Natural killer cell (primary cell): ENCODE measurements at regions not wholly inside any gene's neighbourhood (a gene's known extent, or its start where the extent isn't known, plus 50 kb on each side); places are given as distances from the start of the nearest gene placed in this dataset.

Experiments used
- ATAC-seq, 3 donors: fragments of 150-1000 bp in 2 of 3; fragments of 200-7000 bp in 1 of 3; cut with Tn5 transposase; 1 replicate in 1 of 3; 2 replicates in 2 of 3; pipeline ENCODE4 v1.10.0; 2021; ENCODE audit warnings: mild to moderate bottlenecking in 2 of 3, moderate library complexity in 2 of 3
- DNase-seq, 2 donors: peaks; one replicate each; pipeline versions ENCODE4 v3.0.0 to v3.0.0-alpha.2; 2013 to 2021; ENCODE audit warnings: mixed read lengths in 1 of 2
- H3K27ac ChIP-seq: one replicate; pipeline ENCODE4 v1.5.1; 2013; ENCODE audit warnings: mild to moderate bottlenecking, low read length
- H3K27me3 ChIP-seq: one replicate; pipeline ENCODE4 v1.6.1; 2013; ENCODE audit warnings: low read length; ENCODE audit not compliant: control insufficient read depth, insufficient read depth
- H3K36me3 ChIP-seq: one replicate; pipeline ENCODE4 v1.6.1; 2013; ENCODE audit warnings: low read length; ENCODE audit not compliant: control insufficient read depth, insufficient read depth
- H3K4me1 ChIP-seq: one replicate; pipeline ENCODE4 v1.6.1; 2013; ENCODE audit warnings: low read length; ENCODE audit not compliant: control insufficient read depth, insufficient read depth
- H3K4me3 ChIP-seq: one replicate; pipeline ENCODE4 v1.5.1; 2013; ENCODE audit warnings: low read length
- H3K9me3 ChIP-seq: one replicate; pipeline ENCODE4 v1.6.1; 2013; ENCODE audit warnings: low read length; ENCODE audit not compliant: control insufficient read depth, insufficient read depth
- H3K27ac Mint-ChIP-seq, 2 donors: one replicate each; pipeline ENCODE4 v1.8.0; 2022; ENCODE audit warnings: mild to moderate bottlenecking in 2 of 2, mixed read lengths in 2 of 2, moderate library complexity in 1 of 2
- H3K27me3 Mint-ChIP-seq, 2 donors: one replicate each; pipeline ENCODE4 v1.8.0; 2022; ENCODE audit warnings: low read depth in 2 of 2, mixed read lengths in 2 of 2
- H3K36me3 Mint-ChIP-seq: one replicate; pipeline ENCODE4 v1.8.0; 2022; ENCODE audit warnings: mixed read lengths
- H3K4me1 Mint-ChIP-seq, 2 donors: one replicate each; pipeline ENCODE4 v1.8.0; 2022; ENCODE audit warnings: mixed read lengths in 2 of 2
- H3K4me3 Mint-ChIP-seq: one replicate; pipeline ENCODE4 v1.8.0; 2022; ENCODE audit warnings: mild to moderate bottlenecking, moderate library complexity, mixed read lengths
- H3K9me3 Mint-ChIP-seq, 2 donors: one replicate each; pipeline ENCODE4 v1.8.0; 2022; ENCODE audit warnings: mixed read lengths in 2 of 2
- WGBS: methylation state at CpG from one replicate; pipeline ENCODE4 v1.1.7; 2013; ENCODE audit warnings: missing lambda C conversion rate; ENCODE audit not compliant: insufficient coverage; 5-methylcytosine and 5-hydroxymethylcytosine counted together
- intact Hi-C: fragments of 100-400 bp; cut with micrococcal nuclease; formaldehyde crosslinking; loops from one replicate; pipeline ENCODE4 v1.14.2; 2022
- TF ChIP-seq, protein P1 (sequence below): fragments of 200-600 bp; IDR thresholded peaks from one replicate; pipeline ENCODE4 v1.8.0; 2022; ENCODE audit warnings: antibody characterized with exemption

DNA sequence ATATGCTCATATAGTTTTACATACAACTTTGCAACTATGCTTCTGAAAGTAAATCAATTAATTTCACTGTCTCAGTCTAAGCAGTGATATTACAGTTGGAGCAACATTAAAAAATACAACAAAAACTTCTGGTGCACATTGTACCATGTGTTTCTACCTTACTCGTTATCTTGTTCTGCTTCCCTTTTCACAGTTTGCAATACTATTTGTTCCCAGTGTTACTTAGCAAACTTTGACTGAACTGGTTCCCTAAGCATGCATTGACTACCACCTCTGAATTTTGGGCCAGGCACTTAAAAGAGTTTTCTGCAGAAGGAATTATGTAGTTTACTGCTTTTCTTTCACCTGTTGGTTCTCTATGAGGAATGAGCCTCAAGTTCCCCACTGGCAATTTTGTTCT, 152.7 kb downstream of the SEC61B start:
- H3K9me3 Mint-ChIP-seq: no peaks in the 10 kb centered on the region
- Histone ChIP-seq H3K9me3 (no peaks in the 10 kb centered on the region), H3K4me3 (no peak overlapping the region), H3K4me1 (no peaks in the 10 kb centered on the region), H3K36me3 (no peaks in the 10 kb centered on the region), H3K27me3 (no peaks in the 10 kb centered on the region), H3K27ac (no peak overlapping the region)
- no peak overlapping the region for H3K27ac Mint-ChIP-seq
- ATAC-seq: no peak
- peaks cover 19 to 42% of the 10 kb centered on the region in 2 donors for H3K27me3 Mint-ChIP-seq
- WGBS: 44% methylated on average over 1 of the region's 1 CpG
- TF ChIP-seq, protein P1, sequence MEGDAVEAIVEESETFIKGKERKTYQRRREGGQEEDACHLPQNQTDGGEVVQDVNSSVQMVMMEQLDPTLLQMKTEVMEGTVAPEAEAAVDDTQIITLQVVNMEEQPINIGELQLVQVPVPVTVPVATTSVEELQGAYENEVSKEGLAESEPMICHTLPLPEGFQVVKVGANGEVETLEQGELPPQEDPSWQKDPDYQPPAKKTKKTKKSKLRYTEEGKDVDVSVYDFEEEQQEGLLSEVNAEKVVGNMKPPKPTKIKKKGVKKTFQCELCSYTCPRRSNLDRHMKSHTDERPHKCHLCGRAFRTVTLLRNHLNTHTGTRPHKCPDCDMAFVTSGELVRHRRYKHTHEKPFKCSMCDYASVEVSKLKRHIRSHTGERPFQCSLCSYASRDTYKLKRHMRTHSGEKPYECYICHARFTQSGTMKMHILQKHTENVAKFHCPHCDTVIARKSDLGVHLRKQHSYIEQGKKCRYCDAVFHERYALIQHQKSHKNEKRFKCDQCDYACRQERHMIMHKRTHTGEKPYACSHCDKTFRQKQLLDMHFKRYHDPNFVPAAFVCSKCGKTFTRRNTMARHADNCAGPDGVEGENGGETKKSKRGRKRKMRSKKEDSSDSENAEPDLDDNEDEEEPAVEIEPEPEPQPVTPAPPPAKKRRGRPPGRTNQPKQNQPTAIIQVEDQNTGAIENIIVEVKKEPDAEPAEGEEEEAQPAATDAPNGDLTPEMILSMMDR: no peak
- no peaks in the 10 kb centered on the region for H3K4me1 Mint-ChIP-seq
- intact Hi-C loops: no loop called here
- no peak for DNase-seq
- no peak overlapping the region for H3K4me3 Mint-ChIP-seq
- no peaks in the 10 kb centered on the region for H3K36me3 Mint-ChIP-seq

DNA sequence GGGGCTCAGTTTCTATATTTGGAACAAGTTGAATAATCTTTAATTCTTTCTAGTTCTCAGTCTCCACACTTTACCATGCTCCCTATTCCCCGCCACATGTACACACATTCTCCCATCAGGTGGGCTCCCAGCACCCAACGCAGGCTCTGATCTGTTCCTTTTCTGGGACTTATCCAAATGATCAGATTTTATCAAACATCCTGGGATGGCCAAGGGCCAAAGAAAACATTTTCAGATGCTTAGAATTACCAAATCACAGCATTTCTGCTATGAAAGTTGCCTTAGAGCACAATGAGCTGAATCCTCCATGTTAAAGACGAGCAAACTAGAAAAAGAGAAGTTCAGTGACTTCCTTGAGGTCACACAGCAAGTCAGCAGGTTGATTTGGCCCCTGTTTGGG, 153.4 kb downstream of the SEC61B start:
- Histone ChIP-seq H3K4me1 (no peaks in the 10 kb centered on the region), H3K27me3 (no peaks in the 10 kb centered on the region), H3K27ac (no peak overlapping the region), H3K36me3 (no peaks in the 10 kb centered on the region), H3K4me3 (no peak overlapping the region), H3K9me3 (no peaks in the 10 kb centered on the region)
- Mint-ChIP-seq H3K4me1 (no peaks in the 10 kb centered on the region), H3K9me3 (no peaks in the 10 kb centered on the region), H3K27me3 (peaks cover 16 to 35% of the 10 kb centered on the region in 2 donors), H3K36me3 (no peaks in the 10 kb centered on the region), H3K4me3 (no peak overlapping the region), H3K27ac (no peak overlapping the region)
- TF ChIP-seq, protein P1: no peak
- no peak for ATAC-seq
- WGBS: 83% methylated on average over 3 of the region's 3 CpGs
- DNase-seq: no peak
- intact Hi-C loops: no loop called here

DNA sequence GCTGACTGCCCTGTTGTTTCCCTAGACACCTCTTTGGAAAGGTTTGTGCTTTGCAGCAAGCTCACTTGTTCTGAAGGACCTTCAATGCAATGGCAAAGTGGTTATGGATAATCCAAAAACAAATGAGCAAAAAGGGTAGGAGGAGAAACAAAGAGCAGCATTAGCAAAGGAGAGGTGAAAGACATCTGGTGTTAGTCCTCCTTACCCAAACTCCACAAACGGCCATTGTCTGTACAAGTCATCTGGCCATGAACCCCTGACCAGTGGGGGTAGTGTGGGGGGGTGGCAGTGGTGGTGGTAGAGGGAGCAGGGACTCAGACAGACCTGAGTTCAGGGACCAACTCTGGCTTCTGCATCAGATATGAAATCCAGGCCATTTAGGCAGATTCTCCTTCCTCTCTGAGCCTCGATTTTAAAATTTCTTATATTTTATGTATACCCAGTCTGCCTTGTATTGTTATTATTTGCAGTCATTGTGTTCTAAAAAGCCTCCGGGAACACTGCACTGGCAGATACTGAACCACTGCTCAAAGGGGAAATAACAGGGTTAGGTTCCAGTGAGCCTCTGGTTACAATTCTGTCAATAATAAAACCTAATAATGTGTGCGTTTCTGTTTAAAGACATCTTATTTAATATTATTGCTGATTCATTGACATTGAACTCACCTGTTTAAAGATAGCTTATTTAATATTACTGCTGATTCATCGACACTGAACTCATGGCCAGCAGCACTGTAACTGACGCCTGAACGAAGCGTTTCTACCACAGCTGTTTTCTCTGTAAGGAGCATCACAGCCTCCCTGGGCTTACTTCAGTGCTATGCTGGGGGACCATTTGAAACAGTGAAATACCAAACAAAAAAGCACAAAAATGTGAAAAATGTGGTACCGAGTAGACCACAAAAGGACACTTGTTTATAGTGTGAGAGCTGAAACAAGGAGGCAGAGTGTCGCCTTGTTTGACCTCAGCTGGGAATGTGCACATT, 156.0 kb downstream of the SEC61B start:
- Mint-ChIP-seq H3K9me3 (no peaks in the 10 kb centered on the region), H3K36me3 (no peaks in the 10 kb centered on the region), H3K27me3 (peaks cover 13 to 24% of the 10 kb centered on the region in 2 donors), H3K27ac (no peak overlapping the region), H3K4me1 (no peaks in the 10 kb centered on the region), H3K4me3 (no peak overlapping the region)
- ATAC-seq (no peak), DNase-seq (no peak)
- no peak overlapping the region for H3K4me3 ChIP-seq
- no peaks in the 10 kb centered on the region for H3K36me3 ChIP-seq
- WGBS: 86% methylated on average over 7 of the region's 10 CpGs
- TF ChIP-seq, protein P1: no peak
- H3K27me3 ChIP-seq: no peaks in the 10 kb centered on the region
- no peak overlapping the region for H3K27ac ChIP-seq
- H3K4me1 ChIP-seq: no peaks in the 10 kb centered on the region
- intact Hi-C loops: no loop called here
- no peaks in the 10 kb centered on the region for H3K9me3 ChIP-seq
